K562 (cell line): ENCODE measurements at regions not wholly inside any gene's neighbourhood (a gene's known extent, or its start where the extent isn't known, plus 50 kb on each side); places are given as distances from the start of the nearest gene placed in this dataset.

ENCODE experiments used
- ATAC-seq: fragments of 200-7000 bp; cut with Tn5 transposase; 3 replicates; pipeline ENCODE4 v1.9.1; 2020; ENCODE audit warnings: moderate library complexity
- BruUV-seq: library from RNA; stranded (reverse); fragments of 400-500 nt; replicated peaks from 2 replicates; lab custom pipeline; 2021; lab: Mats Ljungman, UMichigan
- CTCF ChIA-PET: fragments of 300-600 bp; formaldehyde crosslinking; extraction: SDS; loops from one replicate; lab custom pipeline; 2021; ENCODE audit warnings: low intra/inter-chr PET ratio; lab: Yijun Ruan, JAX
- POLR2A ChIA-PET: fragments of 300-600, 350-650 bp; sonication (Branson Sonifier 250); formaldehyde crosslinking; extraction: SDS; loops from one replicate; lab custom pipeline; 2021; ENCODE audit warnings: antibody characterized with exemption, inconsistent platforms; lab: Yijun Ruan, JAX
- DNase-seq, 4 experiments: peaks; one replicate each; pipeline versions ENCODE4 v3.0.0 to v3.0.0-alpha.2; 2011 to 2018; ENCODE audit warnings: low spot score in 3 of 4, mixed read lengths in 3 of 4; ENCODE audit errors: extremely low read depth in 1 of 4
- FAIRE-seq: peaks from 2 replicates; lab custom pipeline; 2011; peaks lifted over from hg19 to GRCh38; lab: Jason Lieb, UNC
- H2AFZ ChIP-seq: 2 replicates; pipeline ENCODE4 v1.6.0; 2011; ENCODE audit warnings: low read depth, low read length, control low read depth, inconsistent platforms
- H3K27ac ChIP-seq: fragments of 200-600 bp; 3 replicates; pipeline ENCODE4 v1.8.0; 2011; ENCODE audit warnings: low read depth, mild to moderate bottlenecking, control low read depth, inconsistent platforms, low read length, moderate library complexity, mixed read lengths; ENCODE audit errors: extremely low read depth
- H3K27me3 ChIP-seq, 2 experiments: fragments of 300-600 bp in 1 of 2; 2 replicates in 1 of 2; 3 replicates in 1 of 2; pipeline versions ENCODE4 v1.6.0 to v1.8.0; 2011; ENCODE audit warnings: inconsistent platforms in 2 of 2, low read length in 2 of 2, mild to moderate bottlenecking in 1 of 2, mixed read lengths in 1 of 2, moderate library complexity in 1 of 2; ENCODE audit not compliant: control insufficient read depth in 2 of 2, insufficient read depth in 2 of 2
- H3K36me3 ChIP-seq: fragments of 300-600 bp; 3 replicates; pipeline ENCODE4 v1.8.0; 2011; ENCODE audit warnings: mild to moderate bottlenecking, low read length, inconsistent platforms; ENCODE audit not compliant: control insufficient read depth, insufficient read depth
- H3K4me1 ChIP-seq, 2 experiments: fragments of 200-600 bp in 1 of 2; replicated peaks in 1 of 2; 2 replicates in 1 of 2; 3 replicates in 1 of 2; pipeline versions ENCODE4 v1.5.1 to v1.8.0; 2011; ENCODE audit warnings: inconsistent platforms in 2 of 2, low read length in 2 of 2, mild to moderate bottlenecking in 1 of 2, mixed read lengths in 1 of 2, moderate library complexity in 1 of 2; ENCODE audit not compliant: control insufficient read depth in 2 of 2, insufficient read depth in 2 of 2
- H3K4me2 ChIP-seq: 2 replicates; pipeline ENCODE4 v1.6.1; 2011; ENCODE audit warnings: low read length, control low read depth, inconsistent platforms, mixed read lengths; ENCODE audit not compliant: insufficient read depth
- H3K4me3 ChIP-seq: fragments of 200-600 bp; sonication (generic), shearing (Covaris generic); 2 replicates; pipeline ENCODE4 v1.5.1; 2016; ENCODE audit warnings: control low read depth, inconsistent platforms
- H3K79me2 ChIP-seq: fragments of 200-600 bp; 3 replicates; pipeline ENCODE4 v1.8.0; 2011; ENCODE audit warnings: low read length, inconsistent platforms; ENCODE audit not compliant: control insufficient read depth, insufficient read depth
- H3K9ac ChIP-seq, 2 experiments: 2 replicates each; pipeline versions ENCODE4 v1.6.0 to v1.6.1; 2011; ENCODE audit warnings: low read depth in 2 of 2, low read length in 2 of 2, control low read depth in 1 of 2, inconsistent platforms in 1 of 2, mild to moderate bottlenecking in 1 of 2, mixed read lengths in 1 of 2; ENCODE audit not compliant: insufficient read depth in 1 of 2
- H3K9me1 ChIP-seq: one replicate; pipeline ENCODE4 v1.6.0; 2011; ENCODE audit warnings: inconsistent platforms, mild to moderate bottlenecking, low read length, moderate library complexity; ENCODE audit not compliant: control insufficient read depth, insufficient read depth
- H3K9me3 ChIP-seq: replicated peaks from 2 replicates; pipeline ENCODE4 v1.5.1; 2011; ENCODE audit warnings: low read depth, low read length, inconsistent platforms; ENCODE audit not compliant: control insufficient read depth, insufficient read depth
- H4K20me1 ChIP-seq: replicated peaks from 2 replicates; pipeline ENCODE4 v1.6.1; 2011; ENCODE audit warnings: low read length, inconsistent platforms, mixed read lengths; ENCODE audit not compliant: control insufficient read depth, insufficient read depth
- BMI1 ChIP-seq: fragments of 150-350 bp; IDR thresholded peaks from 2 replicates; pipeline ENCODE4 v1.6.1; 2014; ENCODE audit warnings: low read length
- CREBBP ChIP-seq: IDR thresholded peaks from one replicate; pipeline ENCODE4 v1.6.1; 2012; ENCODE audit warnings: low read depth, mild to moderate bottlenecking, control low read depth, inconsistent platforms, low read length
- ETS2 ChIP-seq: IDR thresholded peaks from 2 replicates; pipeline ENCODE4 v1.6.1; 2016; ENCODE audit warnings: borderline replicate concordance, missing genetic modification characterization, mild to moderate bottlenecking, moderate library complexity, missing compliant biosample characterization; ENCODE audit not compliant: poor library complexity, severe bottlenecking
- FOXJ3 ChIP-seq: sonication (generic); formaldehyde crosslinking; IDR thresholded peaks from 2 replicates; pipeline ENCODE4 v1.4.0; 2020; ENCODE audit warnings: mild to moderate bottlenecking, missing genetic modification reagents
- NR1H2 ChIP-seq: sonication (generic); formaldehyde crosslinking; IDR thresholded peaks from 2 replicates; pipeline ENCODE4 v1.4.0; 2020; ENCODE audit warnings: mild to moderate bottlenecking, missing genetic modification reagents
- SUPT5H ChIP-seq: fragments of 450-650 bp; IDR thresholded peaks from 2 replicates; pipeline ENCODE4 v1.6.1; 2016
- TAF15 ChIP-seq: fragments of 200-400 bp; formaldehyde crosslinking; IDR thresholded peaks from 2 replicates; pipeline ENCODE4 v1.6.1; 2017; ENCODE audit warnings: mild to moderate bottlenecking, low read depth, low read length, moderate library complexity
- U2AF2 ChIP-seq: fragments of 200-400 bp; formaldehyde crosslinking; optimal IDR thresholded peaks from 2 replicates; pipeline ENCODE3; 2017; ENCODE audit warnings: low read depth, mild to moderate bottlenecking, low read length
- ZC3H11A ChIP-seq: IDR thresholded peaks from 2 replicates; pipeline ENCODE4 v1.6.1; 2012; ENCODE audit warnings: low read depth, low read length, improper control_type of control experiment
- ZNF165 ChIP-seq: fragments of 250-450 bp; sonication (Bioruptor Pico); IDR thresholded peaks from 2 replicates; pipeline ENCODE4 v1.4.0; 2020; ENCODE audit warnings: borderline replicate concordance
- ZNF707 ChIP-seq: fragments of 250-450 bp; sonication (Bioruptor Pico); conservative IDR thresholded peaks from 2 replicates; pipeline ENCODE4 v1.8.0; 2022; ENCODE audit warnings: inconsistent platforms, mild to moderate bottlenecking, moderate library complexity
- ZNF780A ChIP-seq: fragments of 250-450 bp; sonication (Bioruptor Pico); IDR thresholded peaks from 2 replicates; pipeline ENCODE4 v1.5.0; 2021; ENCODE audit warnings: mild to moderate bottlenecking
- WGBS: fragments of 100-300 bp; shearing (Covaris generic); methylation state at CpG from one replicate; pipeline ENCODE4 v1.1.6; 2016; ENCODE audit warnings: low coverage, mixed read lengths; ENCODE audit not compliant: insufficient coverage; ENCODE audit errors: missing lambda C conversion rate; 5-methylcytosine and 5-hydroxymethylcytosine counted together
- in situ Hi-C: fragments of 300-500 bp; cut with MboI; formaldehyde crosslinking; loops from 4 replicates; pipeline ENCODE4 v1.15.0; 2018; ENCODE audit warnings: inconsistent platforms, mixed read lengths
- intact Hi-C: fragments of 100-400 bp; cut with micrococcal nuclease; formaldehyde crosslinking; loops from 2 replicates; pipeline ENCODE4 v1.14.2; 2022
- TF ChIP-seq, protein P1 (sequence below): fragments of 250-450 bp; sonication (Bioruptor Pico); IDR thresholded peaks from 2 replicates; pipeline ENCODE4 v1.5.1; 2021; ENCODE audit warnings: mild to moderate bottlenecking
- TF ChIP-seq, protein P2 (sequence below), 2 experiments: fragments of 450-650 bp; IDR thresholded peaks; 2 replicates each; pipeline ENCODE4 v1.6.1; 2016
- TF ChIP-seq, protein P3 (sequence below): fragments of 450-650 bp; IDR thresholded peaks from 2 replicates; pipeline ENCODE4 v1.7.0; 2016; ENCODE audit warnings: borderline replicate concordance
- TF ChIP-seq, protein P4 (sequence below): fragments of 450-650 bp; formaldehyde crosslinking; conservative IDR thresholded peaks from 2 replicates; pipeline ENCODE4 v1.4.0; 2022; ENCODE audit warnings: mild to moderate bottlenecking, missing genetic modification characterization

DNA sequence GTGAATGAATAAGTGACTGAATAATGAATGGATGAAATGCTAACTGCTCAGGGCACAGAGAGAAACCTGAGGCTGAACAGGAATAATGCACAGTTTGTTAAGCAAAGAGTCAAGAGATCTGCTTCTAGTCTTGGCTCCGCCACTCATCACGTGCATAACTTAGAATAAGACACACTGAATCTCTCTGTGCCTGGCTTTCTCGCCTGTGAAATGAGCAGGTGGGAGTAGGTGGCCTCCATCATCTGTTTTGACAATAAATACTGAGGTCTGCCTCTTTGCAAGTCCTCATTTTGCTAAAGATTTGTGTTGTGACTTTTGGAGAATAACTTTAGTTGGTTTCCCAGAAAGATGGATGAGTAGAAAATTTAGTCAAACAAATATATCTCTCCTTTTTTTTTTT lies 318.0 kb downstream of the FBXW7 start:
- no peaks in the 10 kb centered on the region for H3K9me3 ChIP-seq
- ATAC-seq (no peak), FAIRE-seq (no peak), DNase-seq (no peak)
- BruUV-seq, result no TSS peak
- H3K4me1 ChIP-seq, result no peaks in the 10 kb centered on the region
- CTCF ChIA-PET, result no interaction called here
- no peak overlapping the region for H3K27ac ChIP-seq
- no peak overlapping the region for H2AFZ ChIP-seq
- POLR2A ChIA-PET, result no interaction called here
- H4K20me1 ChIP-seq, result no peaks in the 10 kb centered on the region; the same call in 1 of the 2 replicates
- 0% methylated on average over 3 of the region's 3 CpGs for WGBS
- H3K9ac ChIP-seq, result no peak overlapping the region
- peaks cover 0 to 5% of the 10 kb centered on the region in 2 experiments; a peak in 2 of 5 replicates for H3K27me3 ChIP-seq
- H3K79me2 ChIP-seq, result no peaks in the 10 kb centered on the region
- no peak overlapping the region for H3K4me3 ChIP-seq
- TF ChIP-seq, protein P1, sequence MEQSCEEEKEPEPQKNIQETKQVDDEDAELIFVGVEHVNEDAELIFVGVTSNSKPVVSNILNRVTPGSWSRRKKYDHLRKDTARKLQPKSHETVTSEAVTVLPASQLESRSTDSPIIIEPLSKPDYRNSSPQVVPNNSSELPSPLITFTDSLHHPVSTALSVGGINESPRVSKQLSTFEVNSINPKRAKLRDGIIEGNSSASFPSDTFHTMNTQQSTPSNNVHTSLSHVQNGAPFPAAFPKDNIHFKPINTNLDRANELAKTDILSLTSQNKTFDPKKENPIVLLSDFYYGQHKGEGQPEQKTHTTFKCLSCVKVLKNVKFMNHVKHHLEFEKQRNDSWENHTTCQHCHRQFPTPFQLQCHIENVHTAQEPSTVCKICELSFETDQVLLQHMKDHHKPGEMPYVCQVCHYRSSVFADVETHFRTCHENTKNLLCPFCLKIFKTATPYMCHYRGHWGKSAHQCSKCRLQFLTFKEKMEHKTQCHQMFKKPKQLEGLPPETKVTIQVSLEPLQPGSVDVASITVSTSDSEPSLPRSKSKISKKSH, result no peak
- TF ChIP-seq ETS2 (tag) (no peak), TAF15 (no peak), U2AF2 (no peak), NR1H2 (no peak), ZNF780A (CRISPR knock-in tag) (no peak), FOXJ3 (CRISPR knock-in tag) (no peak), CREBBP (no peak), SUPT5H (no peak), BMI1 (no peak), ZNF165 (no peak), ZC3H11A (no peak), ZNF707 (CRISPR knock-in tag) (no peak)
- TF ChIP-seq, protein P2, sequence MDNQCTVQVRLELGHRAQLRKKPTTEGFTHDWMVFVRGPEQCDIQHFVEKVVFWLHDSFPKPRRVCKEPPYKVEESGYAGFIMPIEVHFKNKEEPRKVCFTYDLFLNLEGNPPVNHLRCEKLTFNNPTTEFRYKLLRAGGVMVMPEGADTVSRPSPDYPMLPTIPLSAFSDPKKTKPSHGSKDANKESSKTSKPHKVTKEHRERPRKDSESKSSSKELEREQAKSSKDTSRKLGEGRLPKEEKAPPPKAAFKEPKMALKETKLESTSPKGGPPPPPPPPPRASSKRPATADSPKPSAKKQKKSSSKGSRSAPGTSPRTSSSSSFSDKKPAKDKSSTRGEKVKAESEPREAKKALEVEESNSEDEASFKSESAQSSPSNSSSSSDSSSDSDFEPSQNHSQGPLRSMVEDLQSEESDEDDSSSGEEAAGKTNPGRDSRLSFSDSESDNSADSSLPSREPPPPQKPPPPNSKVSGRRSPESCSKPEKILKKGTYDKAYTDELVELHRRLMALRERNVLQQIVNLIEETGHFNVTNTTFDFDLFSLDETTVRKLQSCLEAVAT (IDR thresholded peaks at IDR 0.05), result no peak
- TF ChIP-seq, protein P3, sequence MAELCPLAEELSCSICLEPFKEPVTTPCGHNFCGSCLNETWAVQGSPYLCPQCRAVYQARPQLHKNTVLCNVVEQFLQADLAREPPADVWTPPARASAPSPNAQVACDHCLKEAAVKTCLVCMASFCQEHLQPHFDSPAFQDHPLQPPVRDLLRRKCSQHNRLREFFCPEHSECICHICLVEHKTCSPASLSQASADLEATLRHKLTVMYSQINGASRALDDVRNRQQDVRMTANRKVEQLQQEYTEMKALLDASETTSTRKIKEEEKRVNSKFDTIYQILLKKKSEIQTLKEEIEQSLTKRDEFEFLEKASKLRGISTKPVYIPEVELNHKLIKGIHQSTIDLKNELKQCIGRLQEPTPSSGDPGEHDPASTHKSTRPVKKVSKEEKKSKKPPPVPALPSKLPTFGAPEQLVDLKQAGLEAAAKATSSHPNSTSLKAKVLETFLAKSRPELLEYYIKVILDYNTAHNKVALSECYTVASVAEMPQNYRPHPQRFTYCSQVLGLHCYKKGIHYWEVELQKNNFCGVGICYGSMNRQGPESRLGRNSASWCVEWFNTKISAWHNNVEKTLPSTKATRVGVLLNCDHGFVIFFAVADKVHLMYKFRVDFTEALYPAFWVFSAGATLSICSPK, result no peak
- TF ChIP-seq, protein P4, sequence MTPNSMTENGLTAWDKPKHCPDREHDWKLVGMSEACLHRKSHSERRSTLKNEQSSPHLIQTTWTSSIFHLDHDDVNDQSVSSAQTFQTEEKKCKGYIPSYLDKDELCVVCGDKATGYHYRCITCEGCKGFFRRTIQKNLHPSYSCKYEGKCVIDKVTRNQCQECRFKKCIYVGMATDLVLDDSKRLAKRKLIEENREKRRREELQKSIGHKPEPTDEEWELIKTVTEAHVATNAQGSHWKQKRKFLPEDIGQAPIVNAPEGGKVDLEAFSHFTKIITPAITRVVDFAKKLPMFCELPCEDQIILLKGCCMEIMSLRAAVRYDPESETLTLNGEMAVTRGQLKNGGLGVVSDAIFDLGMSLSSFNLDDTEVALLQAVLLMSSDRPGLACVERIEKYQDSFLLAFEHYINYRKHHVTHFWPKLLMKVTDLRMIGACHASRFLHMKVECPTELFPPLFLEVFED (CRISPR knock-in tag), result no peak
- no peak overlapping the region for H3K4me2 ChIP-seq
- no peaks in the 10 kb centered on the region for H3K36me3 ChIP-seq
- in situ Hi-C loops (no loop called here), intact Hi-C loops (no loop called here)
- H3K9me1 ChIP-seq, result no peaks in the 10 kb centered on the region
